Thyroid gland (tissue), 4 donors: ENCODE measurements at regions not wholly inside any gene's neighbourhood (a gene's known extent, or its start where the extent isn't known, plus 50 kb on each side); places are given as distances from the start of the nearest gene placed in this dataset.

Source experiments
- CTCF ChIP-seq, 6 experiments: fragments of 200-600 bp in 3 of 6; fragments of 450-650 bp in 3 of 6; sonication (generic) in 3 of 6; IDR thresholded peaks; one replicate each; pipeline ENCODE4 v1.5.1; 2016 to 2019; ENCODE audit warnings: antibody characterized with exemption in 6 of 6, mild to moderate bottlenecking in 2 of 6, inconsistent platforms in 1 of 6, moderate library complexity in 1 of 6
- POLR2A ChIP-seq, 2 donors: fragments of 450-650 bp; IDR thresholded peaks; one replicate each; pipeline ENCODE4 v1.6.1; 2017; ENCODE audit warnings: antibody characterized with exemption in 2 of 2, mild to moderate bottlenecking in 2 of 2, moderate library complexity in 1 of 2

- TF ChIP-seq CTCF (IDR thresholded peaks at IDR 0.05) (no peak), POLR2A (IDR thresholded peaks at IDR 0.05) (no peak)
Observed at GRCh38 chr10:108639010-108639409, 1284.3 kb downstream of the XPNPEP1 start.
